Subcutaneous abdominal adipose tissue (tissue), 5 donors: ENCODE measurements at regions not wholly inside any gene's neighbourhood (a gene's known extent, or its start where the extent isn't known, plus 50 kb on each side); places are given as distances from the start of the nearest gene placed in this dataset.

Experiments used
- H3K27ac ChIP-seq: one replicate; pipeline ENCODE4 v1.7.0; 2013; ENCODE audit warnings: low read depth, mild to moderate bottlenecking, inconsistent platforms, low read length, moderate library complexity
- H3K27me3 ChIP-seq, 5 donors: one replicate each; pipeline ENCODE4 v1.7.0; 2013; ENCODE audit warnings: low read length in 5 of 5, inconsistent platforms in 1 of 5; ENCODE audit not compliant: control insufficient read depth in 5 of 5, insufficient read depth in 4 of 5
- H3K36me3 ChIP-seq, 5 donors: one replicate each; pipeline ENCODE4 v1.7.0; 2013; ENCODE audit warnings: low read length in 5 of 5; ENCODE audit not compliant: control insufficient read depth in 5 of 5, insufficient read depth in 5 of 5
- H3K4me1 ChIP-seq, 5 donors: one replicate each; pipeline ENCODE4 v1.7.0; 2013; ENCODE audit warnings: low read length in 5 of 5, mild to moderate bottlenecking in 3 of 5, moderate library complexity in 1 of 5; ENCODE audit not compliant: control insufficient read depth in 5 of 5, insufficient read depth in 5 of 5
- H3K4me3 ChIP-seq, 5 donors: one replicate each; pipeline ENCODE4 v1.7.0; 2013; ENCODE audit warnings: low read length in 5 of 5, low read depth in 1 of 5
- H3K9ac ChIP-seq, 5 donors: one replicate each; pipeline ENCODE4 v1.7.0; 2013; ENCODE audit warnings: low read length in 5 of 5, mild to moderate bottlenecking in 4 of 5, moderate library complexity in 3 of 5
- H3K9me3 ChIP-seq, 5 donors: one replicate each; pipeline ENCODE4 v1.7.0; 2013; ENCODE audit warnings: low read length in 5 of 5; ENCODE audit not compliant: control insufficient read depth in 5 of 5
- donor health status: healthy.
- donor health status: healthy.
- donor health status: healthy.
- donor health status: healthy.
- donor health status: healthy.

DNA sequence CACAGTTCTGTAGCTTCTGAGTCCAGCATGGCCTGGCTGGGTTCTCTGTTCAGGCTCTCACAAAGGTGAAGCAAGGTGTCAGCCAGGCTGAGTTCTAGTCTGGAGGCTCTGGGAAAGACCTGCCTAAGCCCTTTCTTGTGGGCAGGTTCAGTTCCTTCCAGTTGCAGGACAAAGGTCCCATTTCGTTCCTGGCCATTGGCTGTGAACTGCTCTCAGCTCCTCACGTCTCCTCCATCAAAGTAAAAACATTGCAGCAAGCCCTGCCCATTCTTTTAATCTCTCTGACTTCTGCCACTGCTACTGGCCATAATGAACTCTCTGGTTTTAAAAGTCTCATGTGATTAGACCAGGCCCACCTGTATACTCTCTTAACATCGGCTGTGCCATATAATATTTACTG is 61.6 kb upstream of the BARX1 start:
- no peaks in the 10 kb centered on the region for H3K4me1 ChIP-seq
- no peak overlapping the region for H3K9ac ChIP-seq
- H3K4me3 ChIP-seq, result no peak overlapping the region
- H3K9me3 ChIP-seq, result no peaks in the 10 kb centered on the region
- H3K27ac ChIP-seq, result no peak overlapping the region
- H3K27me3 ChIP-seq, result no peaks in the 10 kb centered on the region
- H3K36me3 ChIP-seq, result no peaks in the 10 kb centered on the region

DNA sequence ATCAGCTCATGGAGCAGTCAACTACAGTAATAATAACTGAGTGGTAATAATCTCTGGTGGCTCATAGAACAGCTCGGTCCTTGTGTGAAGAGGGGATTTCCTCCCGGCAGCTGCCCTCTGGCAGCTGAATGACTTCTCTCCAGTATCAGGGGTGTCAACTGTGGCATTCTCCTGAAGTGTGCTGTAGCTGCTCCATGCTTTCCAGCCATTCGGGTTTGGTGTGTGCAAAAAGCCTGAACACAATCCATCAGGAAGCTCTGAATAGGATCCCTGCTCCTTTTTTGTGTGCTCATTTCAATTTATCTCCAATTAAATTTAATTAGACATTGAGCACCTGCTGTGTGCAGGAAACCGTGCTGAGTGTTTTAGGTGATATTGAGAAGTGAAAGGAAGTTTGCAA is 59.8 kb upstream of the BARX1 start:
- H3K9ac ChIP-seq, result no peak overlapping the region
- H3K36me3 ChIP-seq, result no peaks in the 10 kb centered on the region
- no peaks in the 10 kb centered on the region for H3K27me3 ChIP-seq

DNA sequence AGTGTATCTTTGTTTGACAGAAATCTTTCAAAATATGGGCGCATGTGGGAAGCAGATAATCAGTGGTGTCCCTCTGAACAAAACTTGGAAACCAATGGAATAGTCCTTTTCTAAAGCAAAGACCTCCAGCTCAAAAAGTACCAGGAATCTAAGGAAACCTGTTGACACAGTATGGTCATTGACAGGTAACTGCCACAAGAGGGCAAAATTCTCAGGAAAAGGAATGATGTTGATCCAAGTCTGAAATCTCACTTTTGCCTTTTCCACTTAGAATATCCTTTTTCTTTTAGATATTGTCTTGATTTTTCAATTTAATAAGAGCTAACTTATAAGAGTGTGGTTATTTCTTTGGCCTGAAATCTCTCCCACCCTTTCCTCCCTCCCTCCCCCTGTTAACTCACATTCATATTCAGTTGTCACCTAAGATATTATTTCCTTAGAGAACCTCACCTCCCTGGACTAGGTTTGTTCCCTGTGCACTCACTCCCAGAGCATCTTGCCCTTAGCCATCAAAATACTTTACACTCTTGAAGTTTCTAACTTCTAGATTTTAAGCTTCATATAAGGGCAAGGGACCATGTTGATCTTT is 59.0 kb upstream of the BARX1 start:
- Histone ChIP-seq H3K27me3 (no peaks in the 10 kb centered on the region), H3K4me3 (no peak overlapping the region), H3K9ac (no peak overlapping the region), H3K9me3 (no peaks in the 10 kb centered on the region), H3K36me3 (no peaks in the 10 kb centered on the region), H3K4me1 (no peaks in the 10 kb centered on the region), H3K27ac (no peak overlapping the region)

More for the DNA sequence above, 59.8 kb upstream of the BARX1 start:
- H3K9me3 ChIP-seq, result no peaks in the 10 kb centered on the region
- H3K27ac ChIP-seq, result no peak overlapping the region
- no peaks in the 10 kb centered on the region for H3K4me1 ChIP-seq
- no peak overlapping the region for H3K4me3 ChIP-seq

DNA sequence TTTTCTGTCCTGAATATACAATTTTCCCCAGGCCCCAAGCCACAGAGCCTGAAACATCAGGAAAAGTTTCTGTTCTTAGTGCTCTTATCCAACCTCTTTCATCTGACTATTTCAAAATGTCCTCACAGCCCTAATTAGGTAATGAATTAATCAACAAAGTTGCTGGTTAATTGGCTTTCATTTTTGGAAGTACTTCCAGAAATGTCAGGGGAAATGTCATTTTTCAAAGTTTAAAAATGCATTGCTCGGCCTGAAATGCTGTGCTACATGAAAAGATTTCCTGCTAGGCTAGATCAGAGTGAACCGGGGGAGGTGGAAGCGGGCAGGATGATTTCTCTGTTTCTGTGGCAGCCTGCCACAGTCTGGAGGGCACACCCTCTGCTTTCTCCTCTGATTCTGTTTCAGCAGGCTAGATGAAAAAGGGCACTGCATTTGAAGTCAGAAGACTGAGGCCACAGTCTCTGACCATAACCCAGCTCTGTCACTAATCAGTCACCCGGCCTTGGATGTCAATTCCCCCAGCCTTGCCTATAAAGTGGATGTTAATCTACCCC is 55.9 kb upstream of the BARX1 start:
- H3K9me3 ChIP-seq, result no peaks in the 10 kb centered on the region
- no peaks in the 10 kb centered on the region for H3K27me3 ChIP-seq
- no peak overlapping the region for H3K4me3 ChIP-seq
- H3K36me3 ChIP-seq, result no peaks in the 10 kb centered on the region
- H3K4me1 ChIP-seq, result no peaks in the 10 kb centered on the region
- H3K27ac ChIP-seq, result no peak overlapping the region
- no peak overlapping the region for H3K9ac ChIP-seq

DNA sequence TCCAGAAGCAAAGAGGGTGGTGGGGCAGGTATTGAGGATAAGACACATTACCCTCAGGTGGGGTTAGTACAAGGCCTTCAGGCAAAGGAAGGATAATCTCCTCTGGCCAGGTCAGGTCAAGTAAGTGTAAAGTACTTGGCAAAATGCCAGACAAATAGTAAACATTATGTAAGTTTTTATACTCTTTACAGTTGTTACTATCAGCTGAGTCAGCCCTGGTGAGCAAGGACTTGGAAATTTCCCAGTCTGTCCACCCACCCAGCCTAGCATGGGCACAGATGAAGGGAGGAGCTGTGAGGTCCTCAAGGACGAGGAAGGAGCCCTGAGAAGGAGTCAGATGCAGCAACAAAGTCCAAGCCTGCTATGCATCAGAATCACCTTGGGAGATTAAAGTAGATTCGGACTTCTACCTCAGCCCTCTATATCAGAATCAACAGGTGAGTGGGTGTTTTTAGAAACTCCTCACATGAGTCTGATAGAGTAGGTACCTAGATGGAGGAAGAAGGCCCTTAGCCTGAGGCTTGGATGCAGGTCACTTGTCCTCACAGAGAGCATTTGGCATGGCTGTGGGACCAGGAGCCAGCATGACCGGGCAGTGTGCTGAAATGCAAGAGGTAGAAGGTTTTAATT is 50.2 kb upstream of the BARX1 start:
- Histone ChIP-seq H3K36me3 (no peaks in the 10 kb centered on the region), H3K9me3 (peaks cover 0 to 3% (median 0%) of the 10 kb centered on the region in 5 donors), H3K9ac (no peak overlapping the region), H3K27ac (no peak overlapping the region), H3K27me3 (peaks cover 0 to 10% (median 4%) of the 10 kb centered on the region in 5 donors), H3K4me3 (no peak overlapping the region), H3K4me1 (no peaks in the 10 kb centered on the region)
